PC-9 (cell line): ENCODE measurements at regions not wholly inside any gene's neighbourhood (a gene's known extent, or its start where the extent isn't known, plus 50 kb on each side); places are given as distances from the start of the nearest gene placed in this dataset.

Source experiments
- BruUV-seq: library from RNA; stranded (reverse); fragments of 400-500 nt; replicated peaks from 2 replicates; lab custom pipeline; 2021; lab: Mats Ljungman, UMichigan
- CTCF ChIA-PET: fragments of 300-600 bp; sonication (Branson Sonifier 250); formaldehyde crosslinking; loops from one replicate; lab custom pipeline; 2022; ENCODE audit warnings: antibody characterized with exemption; lab: Charles Lee
- POLR2A ChIA-PET: fragments of 300-600 bp; sonication (Branson Sonifier 250); formaldehyde crosslinking; loops from one replicate; lab custom pipeline; 2022; ENCODE audit warnings: antibody characterized with exemption; ENCODE audit not compliant: unreplicated experiment; lab: Charles Lee
- DNase-seq, 2 experiments: peaks; one replicate each; pipeline versions ENCODE4 v3.0.0 to v3.0.0-alpha.2; 2015 to 2022; ENCODE audit warnings: mixed read lengths in 1 of 2
- H2AFZ ChIP-seq: fragments of 200-600 bp; sonication (generic); 2 replicates; pipeline ENCODE4 v1.8.1; 2017; ENCODE audit warnings: antibody characterized with exemption
- H3F3A ChIP-seq: fragments of 200-600 bp; sonication (generic); 2 replicates; pipeline ENCODE4 v1.8.1; 2017; ENCODE audit warnings: antibody characterized with exemption, mild to moderate bottlenecking, low read depth; ENCODE audit not compliant: insufficient read depth
- H3K27ac ChIP-seq: fragments of 200-600 bp; sonication (generic); 2 replicates; pipeline ENCODE4 v1.6.1; 2016; ENCODE audit warnings: mixed run types
- H3K27me3 ChIP-seq: fragments of 200-600 bp; sonication (generic); 2 replicates; pipeline ENCODE4 v1.6.1; 2016; ENCODE audit warnings: low read depth, mixed run types; ENCODE audit not compliant: insufficient read depth
- H3K36me3 ChIP-seq: fragments of 200-600 bp; sonication (generic); 2 replicates; pipeline ENCODE4 v1.6.1; 2016; ENCODE audit warnings: low read depth, mixed run types
- H3K4me1 ChIP-seq: fragments of 200-600 bp; sonication (generic); replicated peaks from 2 replicates; pipeline ENCODE4 v1.6.1; 2016; ENCODE audit warnings: mixed run types; ENCODE audit not compliant: insufficient read depth
- H3K4me2 ChIP-seq: fragments of 200-600 bp; sonication (generic); 2 replicates; pipeline ENCODE4 v1.6.1; 2017; ENCODE audit warnings: mixed run types
- H3K4me3 ChIP-seq: fragments of 200-600 bp; sonication (generic); 2 replicates; pipeline ENCODE4 v1.6.1; 2016; ENCODE audit warnings: mixed run types
- H3K79me2 ChIP-seq: fragments of 200-600 bp; sonication (generic); 2 replicates; pipeline ENCODE4 v1.6.1; 2017; ENCODE audit warnings: low read depth, mixed run types
- H3K9me2 ChIP-seq: fragments of 200-600 bp; sonication (generic); 2 replicates; pipeline ENCODE4 v1.8.1; 2017; ENCODE audit warnings: mild to moderate bottlenecking; ENCODE audit not compliant: insufficient read depth
- H3K9me3 ChIP-seq: fragments of 200-600 bp; sonication (generic); 2 replicates; pipeline ENCODE4 v1.8.1; 2016; ENCODE audit warnings: low read depth; ENCODE audit not compliant: insufficient read depth
- H4K20me1 ChIP-seq: fragments of 200-600 bp; sonication (generic); 2 replicates; pipeline ENCODE4 v1.8.1; 2017; ENCODE audit not compliant: insufficient read depth
- CTCF ChIP-seq: fragments of 200-600 bp; sonication (generic); conservative IDR thresholded peaks from 2 replicates; pipeline ENCODE4 v1.6.1; 2017; ENCODE audit warnings: mixed run types, antibody characterized with exemption, mild to moderate bottlenecking, moderate library complexity
- EZH2 ChIP-seq: fragments of 200-600 bp; sonication (generic); IDR thresholded peaks from 2 replicates; pipeline ENCODE4 v1.8.0; 2017; ENCODE audit warnings: antibody characterized with exemption, low read depth
- intact Hi-C: fragments of 100-400 bp; cut with micrococcal nuclease; formaldehyde crosslinking; loops from one replicate; pipeline ENCODE4 v1.10.0; 2022; ENCODE audit not compliant: unreplicated experiment

- H3K79me2 ChIP-seq = no peaks in the 10 kb centered on the region
- DNase-seq = no peak
- no peaks in the 10 kb centered on the region for H3K4me1 ChIP-seq
- no peak overlapping the region for H3K4me3 ChIP-seq
- H3K9me3 ChIP-seq = no peaks in the 10 kb centered on the region
- no peaks in the 10 kb centered on the region for H3F3A ChIP-seq
- H3K27ac ChIP-seq = no peak overlapping the region
- intact Hi-C loops = no loop called here
- H3K4me2 ChIP-seq = no peak overlapping the region
- H3K36me3 ChIP-seq = no peaks in the 10 kb centered on the region
- H3K9me2 ChIP-seq = no peaks in the 10 kb centered on the region
- BruUV-seq = no TSS peak
- H3K27me3 ChIP-seq = peaks cover 26% of the 10 kb centered on the region
- H4K20me1 ChIP-seq = no peaks in the 10 kb centered on the region
- POLR2A ChIA-PET = no interaction called here
- no peak for TF ChIP-seq CTCF
- TF ChIP-seq EZH2 = no peak
- CTCF ChIA-PET = no interaction called here
- H2AFZ ChIP-seq = no peak overlapping the region
Observed at GRCh38 chr3:181300033-181300432, 310.5 kb upstream of the DNAJC19 start.

- Histone ChIP-seq H3K4me1 (no peaks in the 10 kb centered on the region), H3K9me2 (no peaks in the 10 kb centered on the region), H3F3A (no peaks in the 10 kb centered on the region), H3K36me3 (no peaks in the 10 kb centered on the region), H3K27ac (no peak overlapping the region), H3K4me3 (no peak overlapping the region), H3K79me2 (no peaks in the 10 kb centered on the region), H3K9me3 (no peaks in the 10 kb centered on the region), H3K27me3 (peaks cover 20% of the 10 kb centered on the region), H2AFZ (no peak overlapping the region), H4K20me1 (no peaks in the 10 kb centered on the region), H3K4me2 (no peak overlapping the region)
- BruUV-seq = no TSS peak
- ChIA-PET POLR2A (no interaction called here), CTCF (no interaction called here)
- no peak for TF ChIP-seq EZH2
- TF ChIP-seq CTCF = no peak
- no peak for DNase-seq
- intact Hi-C loops = no loop called here
Observed at GRCh38 chr3:181298421-181298820, 308.9 kb upstream of the DNAJC19 start.

GRCh38 chr3:181292984-181293383, 303.4 kb upstream of the DNAJC19 start:
- H3K36me3 ChIP-seq = no peaks in the 10 kb centered on the region
- no peaks in the 10 kb centered on the region for H3K79me2 ChIP-seq
- H4K20me1 ChIP-seq = no peaks in the 10 kb centered on the region
- intact Hi-C loops = no loop called here
- ChIA-PET POLR2A (no interaction called here), CTCF (no interaction called here)
- no peak overlapping the region for H2AFZ ChIP-seq
- H3K9me3 ChIP-seq = no peaks in the 10 kb centered on the region
- H3K4me1 ChIP-seq = 0 out of 2 replicates have a peak, but pooled peaks cover 7% of the 10 kb centered on the region
- BruUV-seq = no TSS peak
- no peak for DNase-seq
- H3K4me2 ChIP-seq = no peak overlapping the region
- no peaks in the 10 kb centered on the region; the same call in 1 of the 2 replicates for H3F3A ChIP-seq
- H3K27ac ChIP-seq = no peak overlapping the region
- H3K9me2 ChIP-seq = no peaks in the 10 kb centered on the region
- no peaks in the 10 kb centered on the region for H3K27me3 ChIP-seq
- no peak overlapping the region for H3K4me3 ChIP-seq
- TF ChIP-seq EZH2 (no peak), CTCF (no peak)
